ENCODE measurements at regions not wholly inside any gene's neighbourhood (a gene's known extent, or its start where the extent isn't known, plus 50 kb on each side); places are given as distances from the start of the nearest gene placed in this dataset.

- Histone ChIP-seq H3K4me1 (ENCODE audit: control insufficient read depth, insufficient read depth, low read length) (no peaks in the 10 kb centered on the region), H3K27me3 (ENCODE audit: control insufficient read depth, insufficient read depth, low read length, poor library complexity, severe bottlenecking) (no peaks in the 10 kb centered on the region), H3K9me3 (ENCODE audit: control insufficient read depth, low read length) (no peaks in the 10 kb centered on the region), H3K36me3 (ENCODE audit: control insufficient read depth, insufficient read depth, low read length) (no peaks in the 10 kb centered on the region), H3K27ac (ENCODE audit: low read depth, low read length) (no peak overlapping the region), H3K9ac (ENCODE audit: extremely low read depth, low read length, poor library complexity, severe bottlenecking) (no peak overlapping the region), H3K4me3 (ENCODE audit: low read length) (no peak overlapping the region)
- WGBS, 2 experiments (ENCODE audit: insufficient coverage in 1 of 2, insufficient read length in 1 of 2), result 81% methylated on average over 1 of the region's 2 CpGs; no CpG with 5 or more reads in 1 of the 2 experiments
- no peak overlapping the region for H3K4me3 Mint-ChIP-seq
- no peaks in the 10 kb centered on the region for H3K4me1 Mint-ChIP-seq
- TF ChIP-seq, protein P1, sequence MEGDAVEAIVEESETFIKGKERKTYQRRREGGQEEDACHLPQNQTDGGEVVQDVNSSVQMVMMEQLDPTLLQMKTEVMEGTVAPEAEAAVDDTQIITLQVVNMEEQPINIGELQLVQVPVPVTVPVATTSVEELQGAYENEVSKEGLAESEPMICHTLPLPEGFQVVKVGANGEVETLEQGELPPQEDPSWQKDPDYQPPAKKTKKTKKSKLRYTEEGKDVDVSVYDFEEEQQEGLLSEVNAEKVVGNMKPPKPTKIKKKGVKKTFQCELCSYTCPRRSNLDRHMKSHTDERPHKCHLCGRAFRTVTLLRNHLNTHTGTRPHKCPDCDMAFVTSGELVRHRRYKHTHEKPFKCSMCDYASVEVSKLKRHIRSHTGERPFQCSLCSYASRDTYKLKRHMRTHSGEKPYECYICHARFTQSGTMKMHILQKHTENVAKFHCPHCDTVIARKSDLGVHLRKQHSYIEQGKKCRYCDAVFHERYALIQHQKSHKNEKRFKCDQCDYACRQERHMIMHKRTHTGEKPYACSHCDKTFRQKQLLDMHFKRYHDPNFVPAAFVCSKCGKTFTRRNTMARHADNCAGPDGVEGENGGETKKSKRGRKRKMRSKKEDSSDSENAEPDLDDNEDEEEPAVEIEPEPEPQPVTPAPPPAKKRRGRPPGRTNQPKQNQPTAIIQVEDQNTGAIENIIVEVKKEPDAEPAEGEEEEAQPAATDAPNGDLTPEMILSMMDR (conservative IDR thresholded peaks at IDR 0.05), result no peak
- no peaks in the 10 kb centered on the region for H3K9me3 Mint-ChIP-seq
- H3K27me3 Mint-ChIP-seq (ENCODE audit: insufficient read depth), result no peaks in the 10 kb centered on the region
- no peaks in the 10 kb centered on the region for H3K36me3 Mint-ChIP-seq (ENCODE audit: low read depth)
- DNase-seq, result no peak
- no peak overlapping the region for H3K27ac Mint-ChIP-seq
Observed at GRCh38 chr1:78787544-78787943, 137.9 kb downstream of the IFI44 start.

DNA sequence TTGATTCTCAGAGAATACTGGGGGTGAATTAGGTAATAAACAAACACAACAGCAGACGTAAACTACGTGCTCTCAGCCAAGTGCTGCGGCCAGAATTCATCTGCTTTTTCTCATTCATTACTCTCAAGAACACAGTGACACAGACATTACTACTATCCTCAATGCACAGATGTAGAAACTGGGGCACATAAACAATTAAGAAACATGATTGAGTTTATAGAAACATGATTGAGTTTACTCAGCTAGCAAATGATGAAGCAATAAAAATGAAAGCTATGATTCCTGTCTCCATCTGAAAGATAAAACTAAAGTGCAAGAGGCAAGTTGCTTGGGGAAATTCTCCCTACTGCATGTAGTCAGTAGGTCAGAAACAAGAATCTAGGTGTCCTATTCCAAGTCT is 140.5 kb downstream of the IFI44 start:
- H3K27me3 Mint-ChIP-seq (ENCODE audit: insufficient read depth), result no peaks in the 10 kb centered on the region
- H3K27ac Mint-ChIP-seq, result no peak overlapping the region
- H3K27me3 ChIP-seq (ENCODE audit: control insufficient read depth, insufficient read depth, low read length, poor library complexity, severe bottlenecking), result no peaks in the 10 kb centered on the region
- H3K4me3 Mint-ChIP-seq, result no peak overlapping the region
- no peaks in the 10 kb centered on the region for H3K9me3 Mint-ChIP-seq
- H3K27ac ChIP-seq (ENCODE audit: low read depth, low read length), result no peak overlapping the region
- H3K4me1 Mint-ChIP-seq, result no peaks in the 10 kb centered on the region
- H3K4me1 ChIP-seq (ENCODE audit: control insufficient read depth, insufficient read depth, low read length), result no peaks in the 10 kb centered on the region
- H3K4me3 ChIP-seq (ENCODE audit: low read length), result no peak overlapping the region
- no peak for DNase-seq
- no peaks in the 10 kb centered on the region for H3K9me3 ChIP-seq (ENCODE audit: control insufficient read depth, low read length)
- no peaks in the 10 kb centered on the region for H3K36me3 Mint-ChIP-seq (ENCODE audit: low read depth)
- no peaks in the 10 kb centered on the region for H3K36me3 ChIP-seq (ENCODE audit: control insufficient read depth, insufficient read depth, low read length)
- WGBS, 2 experiments (ENCODE audit: insufficient coverage in 1 of 2, insufficient read length in 1 of 2), result 92% methylated on average over 3 of the region's 3 CpGs; no CpG with 5 or more reads in 1 of the 2 experiments
- no peak overlapping the region for H3K9ac ChIP-seq (ENCODE audit: extremely low read depth, low read length, poor library complexity, severe bottlenecking)
- TF ChIP-seq, protein P1 (conservative IDR thresholded peaks at IDR 0.05), result no peak

- H3K27me3 ChIP-seq (ENCODE audit: control insufficient read depth, insufficient read depth, low read length, poor library complexity, severe bottlenecking), result no peaks in the 10 kb centered on the region
- H3K9ac ChIP-seq (ENCODE audit: extremely low read depth, low read length, poor library complexity, severe bottlenecking), result no peak overlapping the region
- WGBS, 2 experiments (ENCODE audit: insufficient coverage in 1 of 2, insufficient read length in 1 of 2), result 77% methylated on average over 1 of the region's 1 CpG; no CpG with 5 or more reads in 1 of the 2 experiments
- H3K27ac ChIP-seq (ENCODE audit: low read depth, low read length), result no peak overlapping the region
- Mint-ChIP-seq H3K4me3 (no peak overlapping the region), H3K27me3 (ENCODE audit: insufficient read depth) (no peaks in the 10 kb centered on the region), H3K9me3 (no peaks in the 10 kb centered on the region), H3K27ac (no peak overlapping the region), H3K4me1 (peaks cover 8% of the 10 kb centered on the region), H3K36me3 (ENCODE audit: low read depth) (no peaks in the 10 kb centered on the region)
- no peaks in the 10 kb centered on the region for H3K36me3 ChIP-seq (ENCODE audit: control insufficient read depth, insufficient read depth, low read length)
- H3K4me1 ChIP-seq (ENCODE audit: control insufficient read depth, insufficient read depth, low read length), result no peaks in the 10 kb centered on the region
- DNase-seq, result no peak
- H3K4me3 ChIP-seq (ENCODE audit: low read length), result no peak overlapping the region
- H3K9me3 ChIP-seq (ENCODE audit: control insufficient read depth, low read length), result no peaks in the 10 kb centered on the region
- TF ChIP-seq, protein P1 (conservative IDR thresholded peaks at IDR 0.05), result no peak
Observed at GRCh38 chr1:78792756-78793155, 143.1 kb downstream of the IFI44 start.

Measured in endodermal cell (in vitro differentiated cells).